Bronchial epithelial cell (primary cell): ENCODE measurements at regions not wholly inside any gene's neighbourhood (a gene's known extent, or its start where the extent isn't known, plus 50 kb on each side); places are given as distances from the start of the nearest gene placed in this dataset.
A peak's percentile ranks its signal among the peaks of the same experiment; 100 is the strongest.

Experiments used
- DNase-seq: peaks from one replicate; pipeline ENCODE4 v3.0.0-alpha.2; 2010; ENCODE audit warnings: low read depth
- FAIRE-seq: peaks from 2 replicates; lab custom pipeline; 2011; peaks lifted over from hg19 to GRCh38; lab: Jason Lieb, UNC
- H3K27me3 ChIP-seq: 2 replicates; pipeline ENCODE4 v1.5.1; 2011; ENCODE audit warnings: low read length; ENCODE audit not compliant: control insufficient read depth, insufficient read depth
- H3K36me3 ChIP-seq: 2 replicates; pipeline ENCODE4 v1.5.1; 2011; ENCODE audit warnings: low read length; ENCODE audit not compliant: control insufficient read depth, insufficient read depth
- H3K4me3 ChIP-seq: 2 replicates; pipeline ENCODE4 v1.5.1; 2011; ENCODE audit warnings: mild to moderate bottlenecking, low read depth, low read length, control low read depth
- CTCF ChIP-seq: IDR thresholded peaks from 2 replicates; pipeline ENCODE4 v1.5.1; 2011; ENCODE audit warnings: mild to moderate bottlenecking, moderate library complexity, low read length, control low read depth, inconsistent platforms; ENCODE audit not compliant: insufficient read depth, severe bottlenecking

- Histone ChIP-seq H3K4me3 (no peak overlapping the region), H3K27me3 (no peaks in the 10 kb centered on the region), H3K36me3 (no peaks in the 10 kb centered on the region)
- no peak for TF ChIP-seq CTCF
- DNase-seq (no peak), FAIRE-seq (no peak)
Measured at GRCh38 chr5:89484962-89485361, 602.0 kb upstream of the MEF2C start.

- no peak overlapping the region for H3K4me3 ChIP-seq
- FAIRE-seq (no peak), DNase-seq (peak; percentile 61)
- no peaks in the 10 kb centered on the region for H3K36me3 ChIP-seq
- TF ChIP-seq CTCF = no peak
- no peaks in the 10 kb centered on the region for H3K27me3 ChIP-seq
Measured at GRCh38 chr5:89480406-89481007, 597.5 kb upstream of the MEF2C start.

- Histone ChIP-seq H3K4me3 (no peak overlapping the region), H3K36me3 (no peaks in the 10 kb centered on the region), H3K27me3 (no peaks in the 10 kb centered on the region)
- TF ChIP-seq CTCF = no peak
- no peak for FAIRE-seq
- no peak for DNase-seq
Measured at GRCh38 chr5:89478851-89479250, 595.9 kb upstream of the MEF2C start.

- Histone ChIP-seq H3K36me3 (no peaks in the 10 kb centered on the region), H3K27me3 (no peaks in the 10 kb centered on the region), H3K4me3 (no peak overlapping the region)
- DNase-seq = peak; percentile 31
- no peak for TF ChIP-seq CTCF
- FAIRE-seq = no peak
Measured at GRCh38 chr5:89473196-89473595, 590.2 kb upstream of the MEF2C start.

- FAIRE-seq = no peak
- H3K27me3 ChIP-seq = no peaks in the 10 kb centered on the region
Measured at GRCh38 chr5:89471541-89471940, 588.6 kb upstream of the MEF2C start.

More at GRCh38 chr5:89471541-89471940, 588.6 kb upstream of the MEF2C start:
- no peaks in the 10 kb centered on the region for H3K36me3 ChIP-seq
- H3K4me3 ChIP-seq = no peak overlapping the region
- DNase-seq = no peak
- no peak for TF ChIP-seq CTCF
